Renal pelvis (tissue), 1 donor: ENCODE measurements at regions not wholly inside any gene's neighbourhood (a gene's known extent, or its start where the extent isn't known, plus 50 kb on each side); places are given as distances from the start of the nearest gene placed in this dataset.
"Not testable (repeated sequence)": the region's sequence is repeated elsewhere in the genome, so short reads cannot be mapped to it uniquely, and the experiment has no call there.

Source experiments
- DNase-seq: peaks from one replicate; pipeline ENCODE4 v3.0.0-alpha.2; 2013

- DNase-seq = no peak
These were observed 160.2 kb downstream of the GJA1 start for GRCh38 chr6:121595646-121596045.

- no peak for DNase-seq
These were observed 161.0 kb downstream of the GJA1 start for GRCh38 chr6:121596441-121596840.

- no peak for DNase-seq
These were observed 162.2 kb downstream of the GJA1 start for GRCh38 chr6:121597654-121598053.

GRCh38 chr6:121599331-121599730 lies 163.9 kb downstream of the GJA1 start:
- DNase-seq = not testable (repeated sequence)

GRCh38 chr6:121600389-121601168 lies 165.1 kb downstream of the GJA1 start:
- no peak for DNase-seq

GRCh38 chr6:121603486-121603885 lies 168.0 kb downstream of the GJA1 start:
- no peak for DNase-seq

- no peak for DNase-seq
These were observed 172.3 kb downstream of the GJA1 start for GRCh38 chr6:121607721-121608120.

GRCh38 chr6:121608270-121608669 lies 172.8 kb downstream of the GJA1 start:
- no peak for DNase-seq

- no peak for DNase-seq
These were observed 173.8 kb downstream of the GJA1 start for GRCh38 chr6:121609281-121609680.

GRCh38 chr6:121612927-121613326 lies 177.5 kb downstream of the GJA1 start:
- DNase-seq = no peak

GRCh38 chr6:121614115-121614514 lies 178.7 kb downstream of the GJA1 start:
- DNase-seq = no peak

- no peak for DNase-seq
These were observed 180.0 kb downstream of the GJA1 start for GRCh38 chr6:121615493-121615892.

GRCh38 chr6:121616406-121616805 lies 181.0 kb downstream of the GJA1 start:
- no peak for DNase-seq

- DNase-seq = no peak
These were observed 181.9 kb downstream of the GJA1 start for GRCh38 chr6:121617388-121617787.

- DNase-seq = no peak
These were observed 183.6 kb downstream of the GJA1 start for GRCh38 chr6:121619013-121619412.

GRCh38 chr6:121619987-121620740 lies 184.7 kb downstream of the GJA1 start:
- no peak for DNase-seq

- no peak for DNase-seq
These were observed 192.3 kb downstream of the GJA1 start for GRCh38 chr6:121627761-121628160.

GRCh38 chr6:121630716-121631115 lies 195.3 kb downstream of the GJA1 start:
- DNase-seq = no peak

- DNase-seq = not testable (repeated sequence)
These were observed 196.3 kb downstream of the GJA1 start for GRCh38 chr6:121631752-121632151.

GRCh38 chr6:121633309-121633708 lies 197.9 kb downstream of the GJA1 start:
- no peak for DNase-seq

- not testable (repeated sequence) for DNase-seq
These were observed 199.1 kb downstream of the GJA1 start for GRCh38 chr6:121634586-121634985.

GRCh38 chr6:121635355-121635754 lies 199.9 kb downstream of the GJA1 start:
- DNase-seq = no peak

GRCh38 chr6:121636217-121636616 lies 200.8 kb downstream of the GJA1 start:
- DNase-seq = not testable (repeated sequence)
